ENCODE measurements at regions not wholly inside any gene's neighbourhood (a gene's known extent, or its start where the extent isn't known, plus 50 kb on each side); places are given as distances from the start of the nearest gene placed in this dataset.

DNA sequence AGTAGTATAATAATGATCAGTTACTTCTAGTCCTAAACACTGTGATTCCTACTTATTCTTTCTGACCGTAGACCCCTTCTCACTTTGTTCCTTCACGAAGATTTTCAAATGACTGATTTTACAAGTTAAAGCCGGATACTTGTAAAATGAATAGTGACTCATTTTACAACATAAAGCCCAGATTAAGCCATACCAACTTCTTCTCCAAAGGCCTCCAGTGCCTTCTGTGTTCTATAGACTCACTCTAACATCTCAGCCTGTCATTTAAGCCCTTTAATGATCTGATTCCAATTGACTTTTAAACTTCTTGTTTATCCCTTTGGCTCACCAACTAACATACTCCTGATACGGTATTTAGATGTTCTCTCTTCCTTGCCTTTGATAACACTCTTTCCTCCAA is 480.0 kb upstream of the HS3ST1 start:
- DNase-seq (ENCODE audit: low spot score) = no peak

DNA sequence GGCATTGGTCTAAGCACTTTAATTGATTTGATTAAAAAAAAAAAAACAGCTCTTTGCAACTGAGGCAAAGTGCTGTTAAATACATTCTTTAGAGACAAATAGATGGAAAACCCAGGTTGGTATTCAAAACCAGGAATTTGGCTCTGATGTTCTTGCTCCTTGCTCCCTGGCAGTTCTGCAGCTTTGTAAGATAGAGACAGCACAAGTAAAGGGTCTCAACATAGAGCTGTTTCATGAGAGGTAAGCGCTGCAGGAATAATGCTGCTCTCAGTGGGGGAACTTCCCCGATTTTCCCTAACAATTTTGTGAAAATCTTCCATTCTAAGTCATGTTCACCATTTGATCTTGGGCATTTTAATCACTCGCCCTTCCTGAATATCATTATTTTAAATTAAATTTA is 479.5 kb upstream of the HS3ST1 start:
- DNase-seq (ENCODE audit: low spot score) = no peak

DNA sequence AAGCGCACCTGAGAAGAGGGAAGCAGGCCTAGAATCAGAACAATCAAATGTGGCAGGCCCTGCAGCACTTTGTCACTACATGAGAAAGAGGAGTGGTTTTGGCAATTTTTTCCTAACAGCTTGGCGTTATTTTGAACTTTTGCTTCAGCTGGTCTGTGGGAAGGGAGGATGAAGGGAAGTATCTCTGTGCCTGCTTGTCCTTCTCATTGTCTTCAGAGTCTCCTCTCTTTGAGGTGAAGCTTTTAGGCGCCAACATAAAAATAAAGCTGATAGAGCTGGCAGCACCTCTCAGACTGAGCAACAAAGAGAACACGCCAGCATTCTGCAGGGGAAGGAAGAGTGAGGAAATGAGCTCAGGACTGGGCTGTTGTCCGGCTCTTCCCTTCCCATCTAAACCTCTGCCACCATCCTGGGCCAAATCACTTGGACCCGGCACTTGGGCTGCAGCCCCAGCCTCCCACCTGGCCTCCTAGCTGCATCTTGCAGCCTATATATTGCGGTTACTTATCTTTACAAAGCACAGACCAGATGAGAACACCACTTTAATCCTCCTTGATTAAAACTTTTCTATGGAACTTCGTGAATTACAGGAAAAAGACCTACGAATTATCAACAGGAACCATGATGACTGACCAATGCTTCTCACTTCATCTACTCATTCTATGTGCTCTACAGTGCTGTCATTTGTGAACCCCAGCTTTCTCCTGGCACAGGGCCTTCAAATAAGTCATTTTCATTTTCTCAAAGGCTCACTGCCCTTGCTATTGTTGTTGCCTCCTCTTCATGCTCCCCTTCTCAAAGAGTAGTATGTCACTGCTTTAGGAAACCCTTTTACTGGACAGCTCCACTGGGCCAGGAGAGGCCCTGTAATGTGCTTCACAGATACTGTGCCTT is 476.4 kb upstream of the HS3ST1 start:
- DNase-seq (ENCODE audit: low spot score) = no peak

DNA sequence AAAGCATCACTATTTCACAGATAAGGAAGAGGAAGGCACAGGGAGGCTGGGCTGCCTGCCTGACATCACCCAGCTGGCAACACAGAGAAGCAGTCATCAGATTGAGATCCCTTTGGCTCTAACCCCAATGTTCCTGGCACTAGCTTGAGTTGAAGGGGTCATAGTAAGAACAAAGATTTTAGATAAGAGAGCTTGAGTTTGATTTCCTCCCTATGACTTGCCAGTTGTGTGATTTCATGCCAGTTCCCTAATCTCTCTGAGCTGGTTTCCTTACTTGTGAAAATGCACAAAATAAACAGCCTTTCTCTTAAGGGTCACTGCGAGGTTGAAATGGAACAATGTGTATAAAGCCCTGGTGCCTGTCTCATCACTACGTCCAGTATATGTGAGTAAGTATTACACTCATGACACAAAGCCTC is 475.4 kb upstream of the HS3ST1 start:
- no peak for DNase-seq (ENCODE audit: low spot score)

DNA sequence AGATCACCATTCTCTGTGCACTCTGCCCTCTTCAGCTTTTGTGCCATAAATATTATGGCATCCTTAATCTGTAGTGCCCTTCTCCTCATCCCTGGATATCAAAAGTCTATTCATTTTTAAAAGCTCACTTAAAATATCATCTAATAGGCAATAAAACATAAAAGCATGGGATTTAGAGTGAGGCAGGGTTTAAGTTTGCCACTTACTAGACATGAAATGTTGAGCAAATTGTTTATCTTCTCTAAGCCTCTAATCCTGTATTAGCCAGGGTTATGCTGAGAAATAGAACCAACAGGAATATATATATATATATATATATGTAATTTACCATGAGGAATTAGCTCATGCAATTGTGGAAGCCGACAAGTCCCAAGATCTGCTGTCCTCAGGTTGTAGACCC is 472.4 kb upstream of the HS3ST1 start:
- no peak for DNase-seq (ENCODE audit: low spot score)

DNA sequence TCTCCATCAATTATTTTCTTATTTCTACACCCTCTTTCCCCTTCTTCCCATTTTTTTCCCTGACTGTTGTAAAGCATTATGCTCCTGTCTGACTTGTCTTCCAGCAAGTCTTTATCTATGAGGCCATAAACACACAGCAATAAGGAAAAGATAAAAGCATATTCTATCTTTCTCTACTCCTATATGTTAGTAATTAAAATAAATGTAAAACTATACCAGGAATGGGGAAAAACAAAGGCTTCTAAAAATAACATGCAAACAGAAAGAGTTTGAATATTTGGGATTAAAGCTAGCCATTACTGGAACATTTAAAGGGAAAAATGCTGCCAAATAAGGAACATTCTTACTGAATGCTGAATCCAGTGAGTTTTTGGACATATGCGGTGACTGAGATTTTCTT is 471.7 kb upstream of the HS3ST1 start:
- no peak for DNase-seq (ENCODE audit: low spot score)

DNA sequence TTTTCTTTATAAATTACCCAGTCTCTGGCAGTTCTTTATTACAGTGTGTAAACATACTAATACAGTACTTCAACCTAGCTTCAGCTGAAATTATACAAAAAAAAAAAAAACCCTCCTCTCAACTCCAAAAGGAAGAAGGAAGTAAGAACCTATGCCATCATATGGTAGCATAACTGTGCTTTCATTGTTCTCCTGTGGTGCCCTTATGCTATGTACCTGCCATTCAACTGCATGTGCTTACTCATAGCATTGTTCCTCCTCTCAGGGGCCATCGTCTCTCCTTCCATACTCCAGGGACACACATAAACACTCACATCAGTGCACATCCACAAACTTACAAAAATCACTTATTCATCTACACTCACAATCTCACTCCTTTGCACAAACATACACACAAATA is 470.1 kb upstream of the HS3ST1 start:
- no peak for DNase-seq (ENCODE audit: low spot score)

DNA sequence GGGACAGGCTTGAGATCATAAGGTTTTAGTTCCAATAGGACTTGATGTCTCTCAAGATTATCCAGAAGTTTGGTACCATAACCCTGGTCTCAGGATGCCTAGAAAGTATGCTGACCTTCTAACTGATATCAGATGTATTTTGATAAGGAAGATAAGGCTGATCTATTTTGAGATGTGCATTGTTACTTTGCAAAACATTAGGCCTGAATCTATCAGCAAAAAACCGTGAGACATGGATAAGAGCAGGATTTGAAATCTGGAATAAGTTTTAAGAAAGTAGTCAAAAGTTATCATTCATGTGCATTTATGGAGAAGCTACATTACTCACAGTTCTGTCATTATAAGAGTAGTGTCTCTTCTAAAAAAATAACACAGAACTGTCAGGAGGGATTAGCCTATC is 467.1 kb upstream of the HS3ST1 start:
- DNase-seq (ENCODE audit: low spot score) = no peak

DNA sequence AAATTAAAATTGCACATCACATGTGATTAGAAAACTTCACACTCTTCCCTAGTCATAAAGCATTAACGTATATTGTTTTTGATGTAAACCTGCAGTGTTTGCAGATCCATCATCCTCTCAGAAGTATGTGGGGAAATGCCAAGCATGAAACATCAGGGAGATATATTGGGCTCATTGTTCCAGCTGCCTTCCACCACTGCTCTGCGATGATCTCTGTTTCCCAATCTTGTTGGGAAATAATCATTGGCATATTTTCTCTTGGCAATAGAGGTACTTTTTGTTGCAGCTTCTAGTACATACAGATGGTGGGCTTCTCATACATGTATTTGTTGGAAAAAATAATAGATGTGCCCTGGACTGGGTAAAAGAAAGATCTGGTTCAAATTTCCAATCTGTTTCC is 466.3 kb upstream of the HS3ST1 start:
- DNase-seq (ENCODE audit: low spot score) = no peak

DNA sequence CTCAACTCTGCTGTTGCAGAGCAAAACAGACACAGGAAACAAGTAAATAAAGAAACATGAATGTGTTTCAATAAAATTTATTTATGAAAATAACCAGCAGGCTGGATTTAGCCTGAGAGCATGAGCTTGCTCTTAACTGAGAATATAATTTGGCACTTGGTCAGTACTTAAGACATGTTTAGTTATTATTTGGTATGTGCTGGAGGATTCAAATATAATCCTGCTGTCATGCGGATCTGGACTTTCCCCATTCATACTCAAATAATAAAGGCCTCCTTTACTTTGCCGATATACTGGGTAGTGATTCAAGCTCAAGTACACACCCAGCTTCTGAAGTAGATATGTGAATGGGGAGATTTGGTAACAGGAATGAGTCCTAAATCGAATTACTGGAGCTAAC is 465.5 kb upstream of the HS3ST1 start:
- no peak for DNase-seq (ENCODE audit: low spot score)

DNA sequence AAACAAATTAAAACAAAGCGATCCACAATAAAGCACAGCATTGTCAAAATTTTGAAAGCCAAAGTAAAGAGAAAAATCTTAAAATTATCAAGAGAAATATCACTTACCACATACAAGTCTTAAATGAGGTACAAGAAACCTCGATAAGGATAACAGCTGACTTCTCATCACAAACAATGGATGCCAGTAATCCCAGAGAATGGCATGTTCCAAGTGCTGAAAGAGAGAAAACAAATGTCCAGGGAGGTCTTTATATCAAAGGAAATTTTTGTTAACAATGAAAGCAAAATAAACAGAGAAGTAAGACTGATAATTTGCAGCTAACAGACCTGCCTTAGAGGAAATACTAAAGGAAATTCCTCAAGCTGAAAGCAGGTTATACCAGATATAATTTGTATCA is 460.4 kb upstream of the HS3ST1 start:
- no peak for DNase-seq (ENCODE audit: low spot score)

DNA sequence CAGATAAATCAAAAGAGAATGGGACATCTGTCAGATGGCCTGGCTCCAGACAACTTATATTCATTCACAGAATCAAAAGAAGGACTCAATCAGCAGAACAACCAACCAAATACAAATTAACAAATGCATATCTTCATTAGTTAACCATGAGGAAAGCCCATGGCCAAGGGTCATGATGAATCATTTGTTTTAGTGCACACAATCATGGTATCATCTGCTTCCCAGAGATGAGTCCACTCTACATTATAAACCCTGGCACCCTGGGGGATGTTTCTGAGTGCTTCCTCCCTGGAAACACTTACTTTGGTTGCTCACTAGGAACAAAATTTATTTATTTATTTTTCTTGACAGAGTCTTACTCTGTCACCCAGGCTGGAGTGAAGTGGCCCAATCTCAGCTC is 453.3 kb upstream of the HS3ST1 start:
- no peak for DNase-seq (ENCODE audit: low spot score)

DNA sequence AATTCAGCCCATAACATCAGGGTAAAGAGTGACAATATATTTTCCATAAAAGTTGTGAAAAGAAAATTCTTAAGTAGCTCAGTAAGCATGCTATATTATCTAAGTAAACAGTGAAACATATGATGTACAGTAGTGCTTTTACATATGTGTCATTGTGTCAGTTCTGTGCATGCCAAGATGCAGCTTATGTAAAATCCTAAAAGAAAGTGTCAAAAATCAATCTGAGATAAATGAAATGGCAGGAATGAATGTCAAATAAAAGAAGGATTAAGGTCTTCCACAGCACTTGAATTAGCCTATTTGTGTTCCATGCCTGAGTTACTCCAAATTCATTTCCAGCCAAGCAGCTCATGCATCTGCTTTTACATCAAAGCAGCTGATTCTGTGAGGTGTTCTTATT is 452.7 kb upstream of the HS3ST1 start:
- no peak for DNase-seq (ENCODE audit: low spot score)

DNA sequence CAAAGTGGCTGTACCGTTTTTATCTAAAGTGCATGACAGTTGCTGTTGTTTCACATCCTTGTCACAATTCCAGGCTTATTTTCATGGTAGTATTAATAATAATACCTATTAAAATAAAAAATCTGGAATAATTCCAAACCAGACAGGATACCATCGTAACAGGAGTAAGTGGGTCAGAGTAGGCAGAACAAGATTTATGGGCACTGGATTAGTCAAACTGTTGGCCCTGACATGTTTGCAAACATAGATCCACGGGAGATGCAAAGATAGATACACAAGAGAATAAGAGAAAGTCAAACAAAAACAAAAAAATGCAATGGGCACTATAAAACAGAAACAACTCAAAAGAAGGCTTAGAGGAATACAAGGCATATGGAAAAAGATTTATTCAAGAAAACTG is 449.5 kb upstream of the HS3ST1 start:
- DNase-seq (ENCODE audit: low spot score) = no peak

DNA sequence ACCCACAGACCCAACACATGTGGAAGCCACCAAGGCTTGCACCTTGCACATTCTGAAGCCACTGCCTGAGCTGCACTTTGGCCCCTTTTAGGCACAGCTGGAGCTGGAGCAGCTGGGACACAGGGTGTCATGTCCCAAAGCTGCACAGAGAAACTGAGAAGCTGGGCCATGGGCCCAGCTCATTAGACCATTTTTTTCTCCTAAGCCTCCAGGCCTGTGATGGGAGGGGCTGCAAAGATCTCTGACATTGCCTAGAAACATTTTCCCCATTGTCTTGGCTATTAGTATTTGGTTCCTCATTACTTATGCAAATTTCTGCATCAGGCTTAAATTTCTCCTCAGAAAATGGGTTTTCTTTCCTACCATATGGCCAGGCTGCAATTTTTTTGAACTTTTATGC is 447.4 kb upstream of the HS3ST1 start:
- DNase-seq (ENCODE audit: low spot score) = no peak

DNA sequence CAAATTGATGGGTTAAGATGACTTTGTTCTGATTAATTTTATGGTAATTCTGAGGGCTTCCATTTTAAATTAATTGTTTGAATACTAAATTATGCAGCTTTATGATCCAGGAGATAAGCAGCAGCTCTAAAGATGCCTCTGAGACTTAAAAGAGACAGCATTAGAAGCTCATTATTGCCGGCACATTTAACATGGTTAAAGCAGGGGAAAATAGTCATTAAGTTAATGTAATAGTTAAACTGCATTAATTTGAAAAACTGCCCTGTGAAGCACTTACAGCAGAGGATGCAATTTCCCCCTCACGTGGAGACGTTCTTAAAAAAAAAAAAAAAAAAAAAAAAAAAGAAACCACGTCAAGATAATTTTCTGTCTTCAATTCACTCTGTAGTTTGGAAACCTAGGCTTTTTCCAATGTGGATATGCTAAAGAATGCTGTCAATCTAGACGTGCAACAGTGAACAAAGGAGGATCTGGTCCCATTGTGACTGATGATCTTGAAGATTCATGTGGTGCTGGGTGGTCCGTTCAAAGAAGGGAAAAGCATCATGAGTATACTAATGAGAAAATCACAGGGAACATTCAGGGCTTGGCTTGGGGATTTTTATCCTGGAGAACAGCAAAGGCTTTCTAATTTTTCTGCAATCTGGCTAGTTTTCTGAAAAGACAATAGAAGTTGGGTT is 440.6 kb upstream of the HS3ST1 start:
- no peak for DNase-seq (ENCODE audit: low spot score)

DNA sequence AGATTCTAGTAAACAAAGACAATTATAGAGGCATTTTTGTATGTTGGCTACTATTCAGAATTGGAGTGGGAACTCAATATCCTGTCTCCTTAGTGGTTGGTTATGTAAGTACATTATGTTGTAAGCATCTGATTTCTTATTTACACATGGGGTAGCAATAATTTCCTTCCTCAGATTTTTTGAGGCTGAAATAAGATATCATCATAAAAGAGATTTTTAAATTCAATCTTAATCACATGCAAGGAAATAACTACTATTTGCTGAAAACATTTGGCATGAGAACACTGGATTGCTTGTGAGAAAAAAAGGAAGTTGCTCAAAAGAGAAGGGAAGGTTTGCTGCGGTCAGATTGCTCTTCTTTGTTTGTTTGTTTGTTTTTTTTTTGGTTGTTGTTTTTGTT is 437.7 kb upstream of the HS3ST1 start:
- DNase-seq (ENCODE audit: low spot score) = no peak

DNA sequence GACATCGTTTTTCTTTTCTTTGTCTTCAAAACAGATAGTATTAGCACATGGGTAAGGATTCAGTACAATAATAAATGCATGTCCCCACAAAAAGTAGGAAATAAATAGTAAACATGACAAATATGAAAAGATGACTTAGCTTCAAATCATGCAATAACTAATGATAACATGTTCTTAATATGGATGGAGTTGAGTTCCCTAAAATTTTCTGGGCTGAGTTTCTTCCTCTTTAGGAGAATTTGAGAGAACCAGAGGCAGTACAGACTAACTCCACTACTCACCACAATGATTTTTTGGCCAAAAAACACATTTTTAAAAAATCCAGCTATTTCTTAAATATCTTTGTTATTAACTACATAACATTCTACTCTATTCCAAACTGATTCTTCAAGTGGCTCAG is 432.3 kb upstream of the HS3ST1 start:
- DNase-seq (ENCODE audit: low spot score) = no peak

DNA sequence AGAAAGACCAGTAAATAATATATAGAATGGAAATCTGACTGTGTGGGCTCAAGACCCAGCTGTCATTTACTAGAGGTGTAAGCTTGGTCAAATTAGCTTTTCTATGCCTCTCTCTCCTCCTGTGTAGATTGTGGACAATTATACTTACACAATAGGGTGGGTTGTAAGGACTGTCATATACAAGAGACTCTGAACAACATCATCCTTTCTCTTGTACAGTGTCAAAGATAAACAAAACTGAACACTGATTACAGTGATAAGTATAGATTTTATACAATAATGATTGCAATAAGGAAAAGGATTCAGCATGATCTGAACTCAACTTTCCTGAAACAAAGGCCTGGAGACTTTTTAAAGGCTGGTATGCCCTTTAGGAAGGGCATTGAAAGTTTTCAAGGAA is 429.2 kb upstream of the HS3ST1 start:
- no peak for DNase-seq (ENCODE audit: low spot score)

DNA sequence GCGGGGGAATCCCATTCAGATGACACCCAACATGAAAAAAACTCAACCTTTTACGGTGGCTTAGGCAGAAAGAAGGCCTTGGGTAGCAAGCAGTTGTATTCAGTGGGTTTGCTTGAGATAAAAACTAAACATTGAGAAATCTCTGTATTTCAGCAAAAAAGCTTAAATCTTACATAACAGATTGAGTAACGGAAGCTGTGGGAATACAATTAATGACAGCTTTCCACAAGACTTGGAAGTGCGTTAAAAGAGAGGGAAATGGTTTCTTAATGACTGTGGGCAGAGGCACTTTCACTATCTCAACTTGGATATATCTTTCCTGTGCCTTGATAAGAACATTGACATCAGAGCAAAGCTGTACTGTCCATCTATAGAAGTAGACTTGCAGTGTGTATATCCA is 418.5 kb upstream of the HS3ST1 start:
- no peak for DNase-seq (ENCODE audit: low spot score)

DNA sequence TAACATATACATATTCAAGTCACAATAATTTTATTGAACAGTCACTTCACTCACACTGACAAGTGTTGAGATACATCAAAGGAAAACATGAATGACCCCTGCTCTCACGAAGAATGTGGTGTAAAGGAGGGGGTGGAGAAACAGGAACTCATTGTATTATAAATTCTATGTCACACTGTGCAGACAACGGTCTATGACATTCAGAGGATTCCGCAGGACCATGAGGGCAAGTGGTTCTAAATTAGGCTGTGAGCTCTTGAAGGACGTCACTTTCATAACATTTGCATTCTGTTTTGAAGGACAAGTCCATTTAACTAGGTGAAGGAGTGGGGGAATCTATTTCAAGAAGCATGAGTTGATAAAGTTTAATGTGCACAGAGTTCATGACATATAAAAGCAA is 415.2 kb upstream of the HS3ST1 start:
- DNase-seq (ENCODE audit: low spot score) = no peak

DNA sequence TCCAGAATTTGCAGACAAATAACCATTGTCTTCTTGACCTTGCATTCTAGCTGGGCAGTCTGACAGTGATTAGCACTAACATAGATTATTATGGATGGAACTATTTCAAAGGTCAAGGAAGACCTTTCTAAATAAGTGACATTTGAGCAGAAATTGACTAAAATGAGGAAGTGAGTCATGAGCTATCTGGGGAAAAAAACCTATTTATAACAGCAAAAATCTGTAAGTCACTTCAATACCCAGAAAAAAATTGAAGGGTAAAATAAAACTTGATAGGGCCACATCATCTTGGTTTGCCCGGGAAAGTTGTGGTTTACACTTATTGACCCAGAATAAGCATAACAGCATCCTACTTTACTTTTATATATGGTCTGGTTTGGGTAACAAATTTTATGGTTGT is 414.6 kb upstream of the HS3ST1 start:
- no peak for DNase-seq (ENCODE audit: low spot score)

DNA sequence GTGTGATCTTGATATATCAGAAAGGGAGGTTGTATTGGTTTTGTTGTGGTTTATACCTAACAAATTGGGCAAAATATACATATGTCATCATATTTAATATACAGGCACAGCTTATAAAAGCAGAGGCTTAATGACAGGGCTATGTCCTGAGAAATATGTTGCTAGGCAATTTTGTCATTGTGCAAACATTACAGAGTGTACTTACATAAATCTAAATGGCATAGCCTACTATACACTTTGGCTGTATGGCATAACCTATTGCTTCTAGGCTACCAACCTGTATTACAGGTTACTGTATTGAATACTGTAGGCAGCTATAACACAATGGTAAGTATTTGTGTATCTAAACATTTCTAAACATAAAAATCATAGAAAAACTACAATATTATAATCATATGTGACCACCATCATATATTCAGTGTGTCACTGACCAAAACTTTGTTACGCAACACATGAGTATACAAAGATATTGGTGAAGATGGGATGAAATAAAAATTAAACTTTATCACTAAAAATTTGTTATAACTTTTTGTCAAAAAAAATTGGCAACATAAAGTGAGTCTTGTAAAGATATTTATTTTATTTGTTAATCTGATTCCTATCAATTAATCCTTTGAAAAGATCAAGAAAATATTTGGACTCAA is 414.0 kb upstream of the HS3ST1 start:
- no peak for DNase-seq (ENCODE audit: low spot score)
